NK-92 treated with Interleukin-12 subunit alpha and Interleukin-12 subunit beta, amount 100 ng/mL, for 24 hours (cell line): ENCODE measurements at regions not wholly inside any gene's neighbourhood (a gene's known extent, or its start where the extent isn't known, plus 50 kb on each side); places are given as distances from the start of the nearest gene placed in this dataset.

ENCODE experiments used
- DNase-seq: peaks from one replicate; lab custom pipeline; 2025; lab: John Stamatoyannopoulos, UW

DNA sequence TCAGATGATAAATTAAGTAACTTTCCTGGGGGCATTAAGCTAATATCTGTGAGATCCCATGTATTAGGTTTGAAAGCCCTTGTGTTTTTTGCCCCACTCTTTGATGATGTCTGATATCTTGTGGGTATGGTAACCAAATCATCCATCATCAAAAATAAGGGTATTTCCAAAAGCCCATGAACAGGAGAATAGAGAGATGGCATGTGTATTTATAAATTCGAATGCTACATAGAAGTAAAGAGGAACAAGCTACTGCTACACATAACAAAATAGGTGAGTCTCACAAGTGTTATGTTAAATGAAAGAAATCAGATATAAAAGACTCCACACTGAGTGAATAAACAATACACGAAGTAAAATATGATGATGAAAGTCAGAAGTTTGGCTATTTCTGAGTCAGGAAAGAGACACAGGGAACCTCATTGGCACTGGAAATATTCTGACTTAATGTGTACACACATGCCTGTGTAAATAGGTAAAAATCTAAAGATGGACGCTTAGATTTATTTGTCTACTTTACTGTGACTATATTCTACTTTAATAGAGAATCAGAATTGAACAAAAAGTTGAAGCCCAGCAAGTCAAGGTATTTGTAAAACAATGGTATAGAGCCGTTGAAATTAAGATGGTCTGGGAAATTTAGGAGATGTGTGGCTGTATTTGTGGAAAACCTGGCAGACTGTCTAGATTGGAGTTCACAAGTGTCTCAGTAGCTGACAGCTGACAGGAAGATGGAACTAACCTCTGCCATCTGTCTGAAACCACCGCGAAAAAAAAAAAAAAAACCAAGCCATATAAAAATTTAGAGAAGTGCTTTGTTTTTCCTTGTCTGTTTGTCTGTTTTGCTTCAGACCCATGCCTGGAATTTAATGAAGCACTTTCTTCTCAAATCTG is 111.0 kb upstream of the TGFBR2 start:
- DNase-seq = no peak

GRCh38 chr3:30496066-30496966 is 110.1 kb upstream of the TGFBR2 start:
- DNase-seq = no peak

DNA sequence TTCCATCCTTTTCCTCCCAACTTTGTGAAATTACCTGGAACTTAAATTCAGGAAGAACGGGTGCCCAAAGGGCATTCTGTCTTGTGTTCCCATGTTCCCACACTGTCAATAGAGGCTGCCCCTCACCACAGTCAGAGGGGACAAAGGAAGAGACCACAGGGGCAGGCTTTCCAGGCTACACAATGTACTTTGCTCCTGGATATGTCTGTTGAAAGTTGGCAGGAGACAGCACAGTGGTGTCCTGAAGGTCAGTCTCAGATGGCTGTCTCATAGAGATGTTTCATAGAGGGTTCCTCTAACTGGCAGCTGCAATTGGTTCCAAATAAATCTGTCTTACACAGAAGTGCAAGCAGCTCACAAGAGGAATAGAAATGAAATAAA is 107.8 kb upstream of the TGFBR2 start:
- no peak for DNase-seq

- no peak for DNase-seq
Measured at GRCh38 chr3:30500666-30501399, 105.6 kb upstream of the TGFBR2 start.

- no peak for DNase-seq
Measured at GRCh38 chr3:30501526-30501925, 104.9 kb upstream of the TGFBR2 start.

DNA sequence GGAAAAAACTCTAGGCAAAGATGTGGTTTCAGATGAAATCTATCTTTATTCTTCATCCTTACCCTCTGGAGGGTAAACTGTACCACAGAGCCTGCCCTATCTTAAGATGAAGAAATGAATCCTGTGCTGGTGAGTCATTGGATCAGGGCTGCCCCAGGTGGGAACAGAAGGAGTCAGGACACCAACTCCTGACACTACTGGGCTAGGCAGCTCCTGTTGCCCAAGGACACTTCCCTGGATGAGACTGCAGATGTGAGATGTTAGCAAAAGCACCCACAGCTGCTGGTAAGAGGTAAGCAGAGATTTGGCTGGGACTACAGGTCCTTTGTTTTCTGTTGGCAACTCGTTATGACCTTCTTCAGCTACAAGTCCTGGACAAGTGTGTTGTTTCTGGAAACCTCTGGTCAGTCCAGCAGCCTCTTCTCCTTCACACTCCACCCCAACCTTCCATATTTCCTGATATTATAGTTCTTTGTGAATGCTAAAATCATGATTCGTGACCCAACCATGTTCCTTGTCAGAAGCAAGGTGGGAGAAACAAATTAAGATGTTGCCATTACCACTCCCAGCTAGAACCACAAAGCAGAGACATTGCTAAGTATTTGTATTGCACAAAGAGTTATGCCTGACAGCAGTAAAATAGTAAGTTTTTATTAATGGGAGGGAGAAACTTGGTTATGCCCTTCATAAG is 104.2 kb upstream of the TGFBR2 start:
- no peak for DNase-seq

DNA sequence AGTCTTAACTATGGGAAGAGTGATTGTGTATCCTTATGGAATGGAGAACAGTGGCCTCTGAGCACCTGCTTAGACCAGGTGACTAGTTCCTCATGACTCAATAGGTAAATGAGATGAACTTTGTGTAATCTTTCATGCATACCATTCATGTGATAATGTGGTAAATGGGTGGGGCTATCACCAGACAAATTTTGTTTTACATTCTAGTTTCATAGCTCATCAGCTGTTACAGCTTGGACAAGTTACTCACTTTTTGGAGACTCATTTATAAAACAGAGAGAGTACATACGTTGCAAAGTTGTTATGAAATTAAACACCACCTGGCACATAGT is 103.7 kb upstream of the TGFBR2 start:
- no peak for DNase-seq

- DNase-seq = no peak
Measured at GRCh38 chr3:30503446-30503845, 103.0 kb upstream of the TGFBR2 start.

DNA sequence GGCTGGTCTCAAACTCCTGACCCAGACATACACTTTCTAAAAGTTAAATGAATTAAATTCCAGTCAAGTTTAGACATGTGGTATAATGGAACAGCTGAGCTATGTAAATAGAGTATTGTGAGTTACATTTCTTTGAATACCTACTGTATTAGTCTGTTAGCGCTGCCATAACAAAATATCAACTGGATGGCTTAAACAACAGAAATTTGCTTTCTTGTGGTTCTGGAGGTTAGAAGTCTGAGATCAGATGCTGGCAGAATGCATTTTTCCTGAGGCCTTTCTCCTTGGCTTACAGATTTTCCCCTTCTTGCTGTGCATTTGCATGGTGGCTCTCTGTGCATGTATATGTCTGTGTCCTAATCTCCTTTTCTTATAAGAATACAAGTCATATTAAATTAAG is 101.5 kb upstream of the TGFBR2 start:
- no peak for DNase-seq

DNA sequence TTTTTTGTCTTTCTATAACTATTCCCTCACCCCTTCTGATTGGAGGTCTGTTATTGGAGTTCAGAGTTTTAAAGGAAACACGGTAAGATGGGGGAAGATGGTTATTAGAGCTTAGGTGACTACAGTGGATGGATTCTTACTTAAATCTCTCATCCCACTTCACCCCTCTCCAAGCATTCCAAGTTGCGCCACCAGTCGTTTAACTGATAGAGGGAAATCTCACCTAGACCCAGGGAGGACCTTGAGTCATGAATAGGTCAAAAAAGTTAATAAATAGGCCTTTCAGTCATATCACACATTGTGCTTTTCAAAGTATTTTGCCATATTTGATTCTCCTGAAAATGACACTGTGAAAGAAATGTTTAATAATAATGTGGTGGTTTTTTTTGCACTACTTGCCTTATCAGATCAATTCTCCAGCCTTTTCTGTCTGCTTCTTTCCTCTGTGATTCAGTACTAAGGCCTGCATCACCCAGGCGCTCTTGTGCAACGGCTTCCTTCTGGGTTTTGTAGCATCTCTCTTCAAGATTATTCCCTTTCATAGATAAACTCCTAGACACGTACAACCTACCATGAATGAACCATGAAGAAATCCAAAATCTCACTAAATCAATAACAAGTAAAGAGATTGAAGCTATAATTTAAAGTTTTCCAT is 100.4 kb upstream of the TGFBR2 start:
- DNase-seq = no peak

DNA sequence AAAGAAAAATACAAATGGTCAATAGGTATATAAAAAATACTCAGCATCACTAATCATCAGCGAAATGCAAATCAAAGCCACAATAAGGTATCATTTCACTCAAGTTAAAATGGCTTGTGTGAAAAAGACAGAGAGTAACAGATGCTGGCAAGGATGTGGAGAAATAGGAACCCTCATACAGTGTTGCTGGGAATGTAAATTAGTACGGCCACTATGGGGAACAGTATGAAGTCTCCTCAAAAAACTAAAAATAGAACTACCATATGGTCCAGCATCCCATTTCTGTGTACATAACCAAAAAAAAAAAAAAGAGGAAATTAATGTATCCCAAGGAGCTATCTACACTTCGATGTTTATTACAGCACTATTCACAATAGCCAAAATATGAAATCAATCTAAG is 98.1 kb upstream of the TGFBR2 start:
- no peak for DNase-seq

DNA sequence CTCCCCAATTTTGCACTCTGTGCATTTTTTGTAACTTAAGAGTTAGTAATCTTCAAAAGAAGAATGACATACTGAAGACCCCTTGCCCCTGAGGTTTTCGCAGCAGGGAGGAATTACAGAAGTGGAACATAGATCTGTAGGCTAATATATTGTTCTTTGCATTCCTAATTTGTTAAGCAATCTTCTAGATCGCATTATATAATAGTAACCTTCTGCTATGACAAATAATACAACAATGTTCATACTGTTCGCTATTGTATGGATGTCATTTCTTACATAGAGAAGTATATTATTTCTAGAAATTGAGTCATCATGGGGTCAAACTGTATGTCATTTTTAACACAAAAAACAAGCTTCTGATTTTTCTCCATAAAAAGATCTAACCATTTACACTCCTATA is 95.8 kb upstream of the TGFBR2 start:
- DNase-seq = no peak

GRCh38 chr3:30511524-30512251 is 94.7 kb upstream of the TGFBR2 start:
- DNase-seq = no peak

DNA sequence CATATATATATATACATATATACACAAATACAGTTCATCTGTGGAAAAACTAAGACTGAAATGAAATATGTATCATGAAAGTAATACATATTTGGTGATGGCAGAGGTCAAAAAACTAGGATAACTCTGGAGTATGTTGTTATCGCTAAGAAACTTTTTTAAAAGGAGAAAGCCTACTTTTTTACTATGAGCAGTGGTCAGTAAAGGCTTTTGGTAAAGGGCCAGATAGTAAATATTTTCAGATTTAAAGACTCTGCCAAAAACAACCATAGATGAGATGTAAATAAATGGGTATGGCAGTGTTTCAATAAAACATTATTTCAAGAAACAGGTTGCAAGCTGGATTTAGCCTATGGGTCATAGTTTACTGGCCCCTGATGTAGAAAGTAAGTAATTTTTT is 93.8 kb upstream of the TGFBR2 start:
- DNase-seq = no peak

DNA sequence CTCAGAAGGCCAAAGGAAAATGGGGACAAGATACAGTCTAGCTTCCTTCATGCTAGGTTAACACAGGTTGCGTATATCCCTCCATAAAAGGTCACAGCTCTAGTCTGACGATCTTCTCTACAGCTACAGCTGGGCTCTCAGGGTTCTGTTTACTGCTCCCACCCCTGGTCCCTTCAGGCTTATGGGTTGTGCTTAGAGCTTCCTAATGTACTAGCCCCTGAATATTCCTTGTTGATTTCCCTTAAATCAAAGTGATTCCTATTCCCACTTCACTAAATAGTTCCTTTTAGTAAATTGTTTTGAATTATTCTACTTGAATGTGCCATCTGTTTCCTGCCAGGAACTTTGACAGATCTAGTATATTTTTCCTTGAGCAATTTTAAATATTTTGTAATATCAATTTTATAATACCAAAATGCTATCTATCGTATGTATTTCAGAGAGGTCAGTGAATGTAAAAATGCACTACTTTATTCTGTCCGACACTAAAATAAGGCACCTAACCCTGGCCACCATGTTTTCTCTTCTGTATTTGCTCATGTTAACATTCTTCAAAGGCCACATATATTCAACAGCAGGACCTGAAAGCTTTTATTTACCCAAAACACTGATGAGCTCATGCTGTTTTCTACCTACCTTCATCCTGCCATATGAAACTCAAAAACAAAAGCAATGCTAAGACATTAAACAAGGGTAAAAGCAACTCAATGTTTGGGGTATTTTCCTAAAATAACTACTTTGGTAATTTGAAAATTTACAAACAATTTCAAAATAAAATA is 92.8 kb upstream of the TGFBR2 start:
- no peak for DNase-seq

DNA sequence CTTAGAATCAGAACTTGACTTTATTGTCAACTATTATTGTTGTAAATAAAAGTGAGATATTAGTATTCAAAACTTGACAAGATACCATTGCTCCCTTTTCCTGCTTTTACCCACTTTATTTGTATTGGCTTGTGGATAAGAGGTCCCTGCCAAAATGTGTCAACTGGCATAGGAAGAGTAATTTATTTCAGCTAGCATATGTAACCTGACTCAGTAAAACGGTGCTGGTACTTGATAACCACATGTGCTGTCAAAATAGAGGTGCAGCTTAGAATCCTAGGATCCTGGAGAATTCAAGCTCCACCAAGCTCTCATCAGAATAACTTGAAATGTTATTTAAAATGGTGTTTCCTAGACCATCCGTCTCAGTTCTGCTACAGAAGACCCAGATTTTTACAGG is 90.2 kb upstream of the TGFBR2 start:
- DNase-seq = no peak

DNA sequence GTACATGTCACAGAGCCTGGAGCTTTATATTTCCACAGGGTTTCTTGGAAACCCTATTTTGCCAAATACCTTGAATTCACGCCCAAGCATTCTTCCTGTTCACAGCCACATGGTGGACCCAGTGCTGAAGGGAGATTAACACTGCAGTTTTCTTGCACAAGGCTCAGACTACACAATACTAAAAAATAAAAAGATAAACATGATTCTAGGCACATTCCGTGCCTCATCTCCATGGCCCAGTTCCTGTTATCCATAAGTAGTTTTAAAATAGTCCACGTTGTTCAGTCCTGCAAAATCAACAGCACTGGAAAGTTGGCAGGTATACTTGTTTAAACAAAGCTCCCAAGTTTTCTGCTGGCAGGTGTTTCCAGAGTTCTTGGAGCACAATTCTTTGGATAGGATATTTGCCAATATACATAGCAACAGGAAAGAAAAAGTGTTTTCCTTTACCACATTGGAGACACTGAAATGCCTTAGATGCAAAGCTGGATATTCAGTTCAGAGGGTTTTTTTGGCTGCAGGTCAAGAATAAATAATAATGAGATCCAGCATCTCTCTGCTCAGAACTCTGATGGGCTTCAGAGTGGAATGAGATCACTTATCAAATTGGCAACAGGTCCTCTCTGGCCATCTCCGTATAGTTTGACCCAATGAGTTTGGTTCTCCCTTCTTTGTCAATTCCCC is 88.1 kb upstream of the TGFBR2 start:
- DNase-seq = no peak

DNA sequence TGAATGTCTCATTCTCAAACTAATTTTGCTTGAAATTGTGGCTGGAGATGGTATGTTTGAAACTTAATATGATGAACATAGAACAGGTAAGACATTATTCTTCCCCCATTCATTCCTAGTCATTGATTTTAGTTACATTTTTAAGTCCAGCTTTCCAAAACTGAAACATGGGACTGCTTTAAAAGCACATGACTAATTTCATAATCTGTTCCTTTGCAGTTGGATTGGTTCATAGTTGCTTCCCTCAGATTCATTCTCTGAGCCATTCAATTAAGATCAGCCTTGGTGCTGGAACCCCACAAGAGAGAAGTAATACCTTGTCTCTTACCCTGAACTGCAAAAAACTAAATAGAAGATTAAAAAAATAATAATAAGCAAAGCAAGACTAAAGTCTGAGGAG is 87.5 kb upstream of the TGFBR2 start:
- no peak for DNase-seq

DNA sequence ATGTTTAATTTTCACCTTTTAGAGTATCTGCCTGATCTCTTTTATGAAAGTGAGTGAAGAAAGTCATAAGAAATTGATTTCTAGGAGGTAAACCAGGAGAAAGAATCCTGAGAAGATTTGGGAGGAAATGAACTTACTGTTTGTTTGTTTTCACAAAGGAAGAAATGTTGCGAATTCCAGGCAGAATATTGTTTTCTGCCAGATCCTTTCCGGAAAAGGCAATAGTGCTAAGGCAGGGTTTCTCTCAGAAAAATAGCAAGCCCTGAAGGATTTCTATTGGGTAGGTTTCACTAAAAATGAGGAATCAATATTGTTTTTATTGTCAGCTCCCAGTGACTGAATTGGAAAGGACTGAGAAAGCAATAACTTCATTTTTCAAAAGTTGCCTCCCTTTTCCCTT is 85.7 kb upstream of the TGFBR2 start:
- DNase-seq = no peak
